WTC11 (cell line): ENCODE measurements at regions not wholly inside any gene's neighbourhood (a gene's known extent, or its start where the extent isn't known, plus 50 kb on each side); places are given as distances from the start of the nearest gene placed in this dataset.
"Not testable (repeated sequence)": the region's sequence is repeated elsewhere in the genome, so short reads cannot be mapped to it uniquely, and the experiment has no call there.

Source experiments
- ATAC-seq: fragments of 200-7000 bp; cut with Tn5 transposase; 2 replicates; pipeline ENCODE4 v1.10.0; 2021; ENCODE audit warnings: mild to moderate bottlenecking, moderate library complexity
- CTCF ChIA-PET: fragments of 300-600 bp; sonication (Branson Sonifier 250); formaldehyde crosslinking; loops from one replicate; lab custom pipeline; 2021; ENCODE audit warnings: antibody characterized with exemption; lab: Charles Lee
- POLR2A ChIA-PET: fragments of 350-600 bp; sonication (Branson Sonifier 250); formaldehyde crosslinking; loops from one replicate; lab custom pipeline; 2021; ENCODE audit warnings: antibody characterized with exemption; lab: Charles Lee
- DNase-seq: peaks from one replicate; pipeline ENCODE4 v3.0.0; 2021; ENCODE audit warnings: low spot score
- H3K27ac Mint-ChIP-seq: 2 replicates; pipeline ENCODE4 v1.8.0; 2021; ENCODE audit warnings: mixed read lengths
- H3K27me3 Mint-ChIP-seq: 2 replicates; pipeline ENCODE4 v1.8.0; 2021; ENCODE audit warnings: low read depth, mild to moderate bottlenecking, moderate library complexity, mixed read lengths
- H3K36me3 Mint-ChIP-seq: 2 replicates; pipeline ENCODE4 v1.8.0; 2021; ENCODE audit warnings: mixed read lengths
- H3K4me1 Mint-ChIP-seq: 2 replicates; pipeline ENCODE4 v1.8.0; 2022; ENCODE audit warnings: mixed read lengths
- H3K4me3 Mint-ChIP-seq: 2 replicates; pipeline ENCODE4 v1.8.0; 2021; ENCODE audit warnings: mild to moderate bottlenecking, moderate library complexity, mixed read lengths
- H3K9me3 Mint-ChIP-seq: 2 replicates; pipeline ENCODE4 v1.8.0; 2021; ENCODE audit warnings: mixed read lengths
- CDX4 ChIP-seq: fragments of 250-450 bp; sonication (Bioruptor Pico); IDR thresholded peaks from 2 replicates; pipeline ENCODE4 v1.9.0; 2021; ENCODE audit warnings: moderate library complexity, mild to moderate bottlenecking, inconsistent platforms, borderline replicate concordance
- CREB1 ChIP-seq: sonication (generic); formaldehyde crosslinking; IDR thresholded peaks from 2 replicates; pipeline ENCODE4 v1.8.0; 2023; ENCODE audit warnings: mild to moderate bottlenecking, missing genetic modification reagents
- CREM ChIP-seq: sonication (generic); formaldehyde crosslinking; IDR thresholded peaks from 2 replicates; pipeline ENCODE4 v1.8.1; 2022; ENCODE audit warnings: mild to moderate bottlenecking, missing genetic modification reagents, moderate library complexity
- CTCF ChIP-seq: fragments of 200-600 bp; IDR thresholded peaks from 2 replicates; pipeline ENCODE4 v1.8.0; 2022; ENCODE audit warnings: antibody characterized with exemption
- E2F4 ChIP-seq: sonication (generic); formaldehyde crosslinking; IDR thresholded peaks from 2 replicates; pipeline ENCODE4 v1.8.1; 2022; ENCODE audit warnings: low read depth, mild to moderate bottlenecking, moderate library complexity, missing genetic modification reagents, borderline replicate concordance
- FOXJ3 ChIP-seq: sonication (generic); formaldehyde crosslinking; IDR thresholded peaks from 2 replicates; pipeline ENCODE4 v1.9.0; 2021; ENCODE audit warnings: missing genetic modification reagents, mild to moderate bottlenecking, borderline replicate concordance
- GRHL2 ChIP-seq: fragments of 250-450 bp; sonication (Bioruptor Pico); IDR thresholded peaks from 2 replicates; pipeline ENCODE4 v1.8.0; 2022; ENCODE audit warnings: mild to moderate bottlenecking, moderate library complexity; ENCODE audit not compliant: insufficient replicate concordance, severe bottlenecking
- JAZF1 ChIP-seq: fragments of 250-450 bp; sonication (Bioruptor Pico); IDR thresholded peaks from 2 replicates; pipeline ENCODE4 v1.9.0; 2021; ENCODE audit warnings: moderate library complexity, mild to moderate bottlenecking, inconsistent platforms
- MLX ChIP-seq: sonication (generic); formaldehyde crosslinking; IDR thresholded peaks from 2 replicates; pipeline ENCODE4 v1.8.1; 2023; ENCODE audit warnings: mild to moderate bottlenecking, missing genetic modification reagents, moderate library complexity
- MYBL2 ChIP-seq: sonication (generic); formaldehyde crosslinking; IDR thresholded peaks from 2 replicates; pipeline ENCODE4 v1.8.1; 2023; ENCODE audit warnings: mild to moderate bottlenecking, moderate library complexity, missing genetic modification reagents
- NFYB ChIP-seq: sonication (generic); formaldehyde crosslinking; conservative IDR thresholded peaks from 2 replicates; pipeline ENCODE4 v1.8.0; 2022; ENCODE audit warnings: low read depth, missing genetic modification reagents
- NR1H2 ChIP-seq: sonication (generic); formaldehyde crosslinking; IDR thresholded peaks from 2 replicates; pipeline ENCODE4 v1.9.0; 2021; ENCODE audit warnings: mild to moderate bottlenecking, moderate library complexity, missing genetic modification reagents
- PREB ChIP-seq: sonication (generic); formaldehyde crosslinking; IDR thresholded peaks from 2 replicates; pipeline ENCODE4 v1.8.1; 2022; ENCODE audit warnings: mild to moderate bottlenecking, missing genetic modification reagents, moderate library complexity, borderline replicate concordance
- RELA ChIP-seq: sonication (generic); formaldehyde crosslinking; IDR thresholded peaks from 2 replicates; pipeline ENCODE4 v1.8.1; 2022; ENCODE audit warnings: missing genetic modification reagents, mild to moderate bottlenecking, borderline replicate concordance
- SOX15 ChIP-seq: fragments of 250-450 bp; sonication (Bioruptor Pico); IDR thresholded peaks from 2 replicates; pipeline ENCODE4 v1.9.0; 2021; ENCODE audit warnings: mild to moderate bottlenecking
- SP1 ChIP-seq: sonication (generic); formaldehyde crosslinking; conservative IDR thresholded peaks from 2 replicates; pipeline ENCODE4 v1.8.1; 2022; ENCODE audit warnings: missing genetic modification reagents
- TEAD1 ChIP-seq: sonication (generic); formaldehyde crosslinking; IDR thresholded peaks from 2 replicates; pipeline ENCODE4 v1.8.0; 2022; ENCODE audit warnings: mild to moderate bottlenecking, missing genetic modification reagents
- USF2 ChIP-seq: sonication (generic); formaldehyde crosslinking; IDR thresholded peaks from 2 replicates; pipeline ENCODE4 v1.8.1; 2023; ENCODE audit warnings: mild to moderate bottlenecking, missing genetic modification reagents, moderate library complexity
- ZNF317 ChIP-seq: sonication (generic); formaldehyde crosslinking; IDR thresholded peaks from 2 replicates; pipeline ENCODE4 v1.8.1; 2023; ENCODE audit warnings: low read depth, mild to moderate bottlenecking, moderate library complexity, missing genetic modification reagents, borderline replicate concordance
- ZNF423 ChIP-seq: fragments of 250-450 bp; sonication (Bioruptor Pico); IDR thresholded peaks from 2 replicates; pipeline ENCODE4 v2.1.2; 2022; ENCODE audit warnings: mild to moderate bottlenecking, moderate library complexity
- TF ChIP-seq, protein P1 (sequence below): sonication (generic); formaldehyde crosslinking; IDR thresholded peaks from 2 replicates; pipeline ENCODE4 v1.8.1; 2022; ENCODE audit warnings: mild to moderate bottlenecking, moderate library complexity, missing genetic modification reagents
- TF ChIP-seq, protein P2 (sequence below): sonication (generic); formaldehyde crosslinking; conservative IDR thresholded peaks from 2 replicates; pipeline ENCODE4 v1.8.1; 2022; ENCODE audit warnings: mild to moderate bottlenecking, missing genetic modification reagents
- TF ChIP-seq, protein P3 (sequence below): fragments of 250-450 bp; sonication (Bioruptor Pico); IDR thresholded peaks from 2 replicates; pipeline ENCODE4 v1.9.0; 2021; ENCODE audit warnings: mild to moderate bottlenecking

GRCh38 chr6:56827908-56828649 lies 126.8 kb upstream of the BEND6 start:
- ATAC-seq (peak; percentile 55), DNase-seq (no peak)
- Mint-ChIP-seq H3K27me3 (no peaks in the 10 kb centered on the region), H3K9me3 (peaks cover 10% of the 10 kb centered on the region; the same call in 1 of the 2 replicates), H3K36me3 (peaks cover 15% of the 10 kb centered on the region), H3K4me1 (peaks cover 58% of the 10 kb centered on the region), H3K27ac (peak overlapping the region; percentile 69), H3K4me3 (no peak overlapping the region)
- CTCF ChIA-PET, result interaction anchor here (2.1 kb wide), 1 partner anchor 23 kb away, joined by 5 read pairs; no protein-coding TSS in a partner anchor
- POLR2A ChIA-PET, result interaction anchor here (0.6 kb wide), 1 partner anchor 11 kb away, joined by 5 read pairs; no protein-coding TSS in a partner anchor
- TF ChIP-seq SOX15 (CRISPR knock-in tag) (no peak), GRHL2 (CRISPR knock-in tag) (no peak), MYBL2 (no peak), PREB (CRISPR knock-in tag) (no peak), E2F4 (CRISPR knock-in tag) (no peak), RELA (CRISPR knock-in tag) (no peak), FOXJ3 (CRISPR knock-in tag) (no peak), ZNF317 (CRISPR knock-in tag) (no peak), NFYB (no peak), CTCF (no peak), TEAD1 (CRISPR knock-in tag) (no peak), NR1H2 (CRISPR knock-in tag) (no peak), MLX (no peak), CREB1 (CRISPR knock-in tag) (no peak)
- TF ChIP-seq, protein P1, sequence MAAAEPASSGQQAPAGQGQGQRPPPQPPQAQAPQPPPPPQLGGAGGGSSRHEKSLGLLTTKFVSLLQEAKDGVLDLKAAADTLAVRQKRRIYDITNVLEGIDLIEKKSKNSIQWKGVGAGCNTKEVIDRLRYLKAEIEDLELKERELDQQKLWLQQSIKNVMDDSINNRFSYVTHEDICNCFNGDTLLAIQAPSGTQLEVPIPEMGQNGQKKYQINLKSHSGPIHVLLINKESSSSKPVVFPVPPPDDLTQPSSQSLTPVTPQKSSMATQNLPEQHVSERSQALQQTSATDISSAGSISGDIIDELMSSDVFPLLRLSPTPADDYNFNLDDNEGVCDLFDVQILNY, result no peak

DNA sequence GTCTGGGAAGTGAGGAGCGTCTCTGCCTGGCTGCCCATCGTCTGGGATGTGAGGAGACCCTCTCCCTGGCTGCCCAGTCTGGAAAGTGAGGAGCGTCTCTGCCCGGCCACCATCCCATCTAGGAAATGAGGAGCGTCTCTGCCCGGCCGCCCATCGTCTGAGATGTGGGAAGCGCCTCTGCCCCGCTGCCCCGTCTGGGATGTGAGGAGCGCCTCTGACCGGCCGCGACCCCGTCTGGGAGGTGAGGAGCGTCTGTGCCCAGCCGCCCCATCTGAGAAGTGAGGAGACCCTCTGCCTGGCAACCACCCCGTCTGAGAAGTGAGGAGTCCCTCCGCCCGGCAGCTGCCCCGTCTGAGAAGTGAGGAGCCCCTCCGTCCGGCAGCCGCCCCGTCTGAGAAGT lies 130.5 kb upstream of the BEND6 start:
- H3K4me3 Mint-ChIP-seq, ATAC-seq, H3K36me3 Mint-ChIP-seq, POLR2A ChIA-PET, H3K9me3 Mint-ChIP-seq, DNase-seq, CTCF ChIA-PET, H3K27me3 Mint-ChIP-seq: not testable (repeated sequence)
- 0 out of 2 replicates have a peak overlapping the region, but pooled peaks have one; percentile 25 for H3K27ac Mint-ChIP-seq
- peaks cover 67% of the 10 kb centered on the region for H3K4me1 Mint-ChIP-seq

- H3K4me1 Mint-ChIP-seq, result peaks cover 66% of the 10 kb centered on the region
- H3K4me3 Mint-ChIP-seq, result no peak overlapping the region
- no peak overlapping the region; the same call in 1 of the 2 replicates for H3K27ac Mint-ChIP-seq
- peaks cover 7% of the 10 kb centered on the region; the same call in 1 of the 2 replicates for H3K36me3 Mint-ChIP-seq
- DNase-seq, result no peak
- ATAC-seq, result no peak
- CTCF ChIA-PET, result interaction anchor here (0.8 to 1.2 kb wide), 2 partner anchors 26 to 31 kb away, joined by 3 read pairs; no protein-coding TSS in a partner anchor
- H3K9me3 Mint-ChIP-seq, result no peaks in the 10 kb centered on the region
- POLR2A ChIA-PET, result interaction anchor here (0.6 kb wide), 1 partner anchor 346 kb away, joined by 4 read pairs; no protein-coding TSS in a partner anchor
- no peaks in the 10 kb centered on the region for H3K27me3 Mint-ChIP-seq
- TF ChIP-seq ZNF423 (CRISPR knock-in tag) (no peak), CREM (CRISPR knock-in tag) (no peak), USF2 (no peak), SP1 (CRISPR knock-in tag) (no peak), ZNF317 (CRISPR knock-in tag) (no peak), CDX4 (CRISPR knock-in tag) (no peak), JAZF1 (CRISPR knock-in tag) (no peak)
- TF ChIP-seq, protein P2, sequence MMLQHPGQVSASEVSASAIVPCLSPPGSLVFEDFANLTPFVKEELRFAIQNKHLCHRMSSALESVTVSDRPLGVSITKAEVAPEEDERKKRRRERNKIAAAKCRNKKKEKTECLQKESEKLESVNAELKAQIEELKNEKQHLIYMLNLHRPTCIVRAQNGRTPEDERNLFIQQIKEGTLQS (CRISPR knock-in tag), result no peak
- TF ChIP-seq, protein P3, sequence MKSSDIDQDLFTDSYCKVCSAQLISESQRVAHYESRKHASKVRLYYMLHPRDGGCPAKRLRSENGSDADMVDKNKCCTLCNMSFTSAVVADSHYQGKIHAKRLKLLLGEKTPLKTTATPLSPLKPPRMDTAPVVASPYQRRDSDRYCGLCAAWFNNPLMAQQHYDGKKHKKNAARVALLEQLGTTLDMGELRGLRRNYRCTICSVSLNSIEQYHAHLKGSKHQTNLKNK (CRISPR knock-in tag), result no peak
Measured at GRCh38 chr6:56821005-56821432, 133.9 kb upstream of the BEND6 start.
